ENCODE measurements at regions not wholly inside any gene's neighbourhood (a gene's known extent, or its start where the extent isn't known, plus 50 kb on each side); places are given as distances from the start of the nearest gene placed in this dataset.

GRCh38 chr1:189356206-189356605 lies 1121.5 kb downstream of the BRINP3 start:
- Mint-ChIP-seq H3K4me3 (no peak overlapping the region), H3K27ac (no peak overlapping the region), H3K4me1 (ENCODE audit: low read depth) (no peaks in the 10 kb centered on the region), H3K9me3 (no peaks in the 10 kb centered on the region), H3K36me3 (ENCODE audit: low read depth) (no peaks in the 10 kb centered on the region), H3K27me3 (no peaks in the 10 kb centered on the region)
- intact Hi-C loops (cut with micrococcal nuclease) = no loop called here

GRCh38 chr1:189357317-189357716 lies 1120.3 kb downstream of the BRINP3 start:
- Mint-ChIP-seq H3K27me3 (no peaks in the 10 kb centered on the region), H3K9me3 (no peaks in the 10 kb centered on the region), H3K4me3 (no peak overlapping the region), H3K36me3 (ENCODE audit: low read depth) (no peaks in the 10 kb centered on the region), H3K4me1 (ENCODE audit: low read depth) (no peaks in the 10 kb centered on the region), H3K27ac (no peak overlapping the region)
- intact Hi-C loops (cut with micrococcal nuclease) = no loop called here

GRCh38 chr1:189369612-189370011 lies 1108.1 kb downstream of the BRINP3 start:
- H3K4me3 Mint-ChIP-seq = no peak overlapping the region
- H3K9me3 Mint-ChIP-seq = peaks cover 8% of the 10 kb centered on the region
- no peak overlapping the region for H3K27ac Mint-ChIP-seq
- H3K4me1 Mint-ChIP-seq (ENCODE audit: low read depth) = no peaks in the 10 kb centered on the region
- no peaks in the 10 kb centered on the region for H3K36me3 Mint-ChIP-seq (ENCODE audit: low read depth)
- intact Hi-C loops (cut with micrococcal nuclease) = no loop called here
- no peaks in the 10 kb centered on the region for H3K27me3 Mint-ChIP-seq

GRCh38 chr1:189374816-189375215 lies 1102.8 kb downstream of the BRINP3 start:
- Mint-ChIP-seq H3K4me1 (ENCODE audit: low read depth) (no peaks in the 10 kb centered on the region), H3K9me3 (peaks cover 9% of the 10 kb centered on the region), H3K27me3 (no peaks in the 10 kb centered on the region), H3K27ac (no peak overlapping the region), H3K36me3 (ENCODE audit: low read depth) (no peaks in the 10 kb centered on the region), H3K4me3 (no peak overlapping the region)
- intact Hi-C loops (cut with micrococcal nuclease) = no loop called here

GRCh38 chr1:189405419-189405818 lies 1072.2 kb downstream of the BRINP3 start:
- Mint-ChIP-seq H3K9me3 (peaks cover 33% of the 10 kb centered on the region), H3K36me3 (ENCODE audit: low read depth) (no peaks in the 10 kb centered on the region), H3K27me3 (no peaks in the 10 kb centered on the region), H3K27ac (no peak overlapping the region), H3K4me1 (ENCODE audit: low read depth) (no peaks in the 10 kb centered on the region), H3K4me3 (no peak overlapping the region)
- intact Hi-C loops (cut with micrococcal nuclease) = no loop called here

GRCh38 chr1:189409774-189410173 lies 1067.9 kb downstream of the BRINP3 start:
- no peak overlapping the region for H3K4me3 Mint-ChIP-seq
- no peaks in the 10 kb centered on the region for H3K36me3 Mint-ChIP-seq (ENCODE audit: low read depth)
- no peaks in the 10 kb centered on the region for H3K4me1 Mint-ChIP-seq (ENCODE audit: low read depth)
- H3K27me3 Mint-ChIP-seq = no peaks in the 10 kb centered on the region
- H3K27ac Mint-ChIP-seq = no peak overlapping the region
- H3K9me3 Mint-ChIP-seq = peaks cover 31% of the 10 kb centered on the region
- intact Hi-C loops (cut with micrococcal nuclease) = no loop called here

- no peak overlapping the region for H3K27ac Mint-ChIP-seq
- no peaks in the 10 kb centered on the region for H3K36me3 Mint-ChIP-seq (ENCODE audit: low read depth)
- intact Hi-C loops (cut with micrococcal nuclease) = no loop called here
- peaks cover 8% of the 10 kb centered on the region for H3K9me3 Mint-ChIP-seq
- H3K27me3 Mint-ChIP-seq = no peaks in the 10 kb centered on the region
- no peak overlapping the region for H3K4me3 Mint-ChIP-seq
- no peaks in the 10 kb centered on the region for H3K4me1 Mint-ChIP-seq (ENCODE audit: low read depth)
These were observed 1052.8 kb downstream of the BRINP3 start for GRCh38 chr1:189424746-189425331.

GRCh38 chr1:189429610-189430009 lies 1048.1 kb downstream of the BRINP3 start:
- Mint-ChIP-seq H3K4me3 (no peak overlapping the region), H3K9me3 (peaks cover 8% of the 10 kb centered on the region), H3K27me3 (no peaks in the 10 kb centered on the region), H3K27ac (no peak overlapping the region), H3K4me1 (ENCODE audit: low read depth) (no peaks in the 10 kb centered on the region), H3K36me3 (ENCODE audit: low read depth) (no peaks in the 10 kb centered on the region)
- intact Hi-C loops (cut with micrococcal nuclease) = no loop called here

- Mint-ChIP-seq H3K9me3 (no peaks in the 10 kb centered on the region), H3K4me3 (no peak overlapping the region), H3K4me1 (ENCODE audit: low read depth) (no peaks in the 10 kb centered on the region), H3K27me3 (no peaks in the 10 kb centered on the region), H3K36me3 (ENCODE audit: low read depth) (no peaks in the 10 kb centered on the region), H3K27ac (no peak overlapping the region)
- intact Hi-C loops (cut with micrococcal nuclease) = no loop called here
These were observed 1046.2 kb downstream of the BRINP3 start for GRCh38 chr1:189431447-189431846.

- Mint-ChIP-seq H3K4me3 (no peak overlapping the region), H3K27ac (no peak overlapping the region), H3K4me1 (ENCODE audit: low read depth) (no peaks in the 10 kb centered on the region), H3K36me3 (ENCODE audit: low read depth) (no peaks in the 10 kb centered on the region), H3K27me3 (no peaks in the 10 kb centered on the region), H3K9me3 (no peaks in the 10 kb centered on the region)
- intact Hi-C loops (cut with micrococcal nuclease) = no loop called here
These were observed 1044.9 kb downstream of the BRINP3 start for GRCh38 chr1:189432753-189433152.

- intact Hi-C loops (cut with micrococcal nuclease) = no loop called here
- H3K4me1 Mint-ChIP-seq (ENCODE audit: low read depth) = no peaks in the 10 kb centered on the region
- H3K4me3 Mint-ChIP-seq = no peak overlapping the region
- no peak overlapping the region for H3K27ac Mint-ChIP-seq
- no peaks in the 10 kb centered on the region for H3K27me3 Mint-ChIP-seq
- H3K36me3 Mint-ChIP-seq (ENCODE audit: low read depth) = no peaks in the 10 kb centered on the region
- no peaks in the 10 kb centered on the region for H3K9me3 Mint-ChIP-seq
These were observed 1043.2 kb downstream of the BRINP3 start for GRCh38 chr1:189434461-189434860.

GRCh38 chr1:189435398-189435797 lies 1042.3 kb downstream of the BRINP3 start:
- no peaks in the 10 kb centered on the region for H3K36me3 Mint-ChIP-seq (ENCODE audit: low read depth)
- intact Hi-C loops (cut with micrococcal nuclease) = no loop called here
- H3K27ac Mint-ChIP-seq = no peak overlapping the region
- H3K4me1 Mint-ChIP-seq (ENCODE audit: low read depth) = no peaks in the 10 kb centered on the region
- no peak overlapping the region for H3K4me3 Mint-ChIP-seq
- no peaks in the 10 kb centered on the region for H3K27me3 Mint-ChIP-seq
- no peaks in the 10 kb centered on the region for H3K9me3 Mint-ChIP-seq

GRCh38 chr1:189438808-189439207 lies 1038.9 kb downstream of the BRINP3 start:
- H3K27me3 Mint-ChIP-seq = no peaks in the 10 kb centered on the region
- H3K4me1 Mint-ChIP-seq (ENCODE audit: low read depth) = no peaks in the 10 kb centered on the region
- H3K9me3 Mint-ChIP-seq = no peaks in the 10 kb centered on the region
- intact Hi-C loops (cut with micrococcal nuclease) = no loop called here
- H3K27ac Mint-ChIP-seq = no peak overlapping the region
- H3K4me3 Mint-ChIP-seq = no peak overlapping the region
- no peaks in the 10 kb centered on the region for H3K36me3 Mint-ChIP-seq (ENCODE audit: low read depth)

GRCh38 chr1:189463166-189463565 lies 1014.5 kb downstream of the BRINP3 start:
- no peaks in the 10 kb centered on the region for H3K36me3 Mint-ChIP-seq (ENCODE audit: low read depth)
- no peak overlapping the region for H3K4me3 Mint-ChIP-seq
- H3K4me1 Mint-ChIP-seq (ENCODE audit: low read depth) = no peaks in the 10 kb centered on the region
- no peak overlapping the region for H3K27ac Mint-ChIP-seq
- H3K27me3 Mint-ChIP-seq = no peaks in the 10 kb centered on the region
- peaks cover 9% of the 10 kb centered on the region for H3K9me3 Mint-ChIP-seq
- intact Hi-C loops (cut with micrococcal nuclease) = no loop called here

GRCh38 chr1:189496768-189497167 lies 980.9 kb downstream of the BRINP3 start:
- Mint-ChIP-seq H3K9me3 (peaks cover 20% of the 10 kb centered on the region), H3K27ac (no peak overlapping the region), H3K36me3 (ENCODE audit: low read depth) (no peaks in the 10 kb centered on the region), H3K4me1 (ENCODE audit: low read depth) (no peaks in the 10 kb centered on the region), H3K27me3 (no peaks in the 10 kb centered on the region), H3K4me3 (no peak overlapping the region)
- intact Hi-C loops (cut with micrococcal nuclease) = no loop called here

Data from dendritic cell treated with granulocyte-macrophage colony-stimulating factor and Interleukin-4, amounts not matched to agents 40 ng/mL and 50 ng/mL, for 4 days (primary cell).